Pancreas (tissue), 10 donors: ENCODE measurements at regions not wholly inside any gene's neighbourhood (a gene's known extent, or its start where the extent isn't known, plus 50 kb on each side); places are given as distances from the start of the nearest gene placed in this dataset.

Source experiments
- ATAC-seq, 4 donors: fragments of 200-7000 bp; cut with Tn5 transposase; one replicate each; pipeline versions ENCODE4 v1.8.0 to v1.9.1; 2020; ENCODE audit warnings: mild to moderate bottlenecking in 4 of 4, moderate library complexity in 4 of 4
- DNase-seq, 6 donors: peaks; one replicate each; pipeline ENCODE4 v3.0.0-alpha.2; 2020
- FAIRE-seq: peaks from 2 replicates; lab custom pipeline; 2012; peaks lifted over from hg19 to GRCh38; lab: Jason Lieb, UNC
- H3K27ac ChIP-seq, 4 donors: fragments of 200-600 bp; sonication (generic); 1 replicate in 3 of 4; 2 replicates in 1 of 4; pipeline versions ENCODE4 v1.5.0 to v1.8.0; 2020
- H3K27me3 ChIP-seq, 4 donors: fragments of 200-600 bp; one replicate each; pipeline ENCODE4 v1.8.0; 2021
- H3K36me3 ChIP-seq, 3 donors: fragments of 200-600 bp; sonication (generic) in 1 of 3; one replicate each; pipeline versions ENCODE4 v1.5.0 to v1.8.0; 2020 to 2021
- H3K4me1 ChIP-seq, 3 donors: fragments of 200-600 bp; one replicate each; pipeline ENCODE4 v1.8.0; 2021
- H3K4me3 ChIP-seq, 4 donors: fragments of 200-600 bp; sonication (generic) in 2 of 4; one replicate each; pipeline versions ENCODE4 v1.5.0 to v1.8.0; 2020 to 2021
- H3K9me3 ChIP-seq, 4 donors: fragments of 200-600 bp; one replicate each; pipeline ENCODE4 v1.8.0; 2021
- CTCF ChIP-seq, 4 donors: fragments of 200-600 bp; sonication (generic) in 3 of 4; IDR thresholded peaks; one replicate each; pipeline versions ENCODE4 v1.5.0 to v1.8.0; 2021; ENCODE audit warnings: antibody characterized with exemption in 4 of 4
- WGBS, 2 donors: extraction: QIAGEN DNeasy Blood & Tissue Kit; methylation state at CpG; one replicate each; pipeline ENCODE4 v1.1.7; 2013; 5-methylcytosine and 5-hydroxymethylcytosine counted together
- intact Hi-C, 3 donors: fragments of 100-400 bp; cut with DNase I; formaldehyde crosslinking; loops; one replicate each; pipeline versions ENCODE4 v1.11.1 to v1.14.2; 2022
- donor health status: healthy with polysubstance abuse.
- donor health status: DM: no; HTN: no; CAD: no; lungs with moderate emphysema.
- donor health status: DM: no; HTN: no; CAD: no.
- donor health status: control.
- donor health status: control.
- donor health status: Bipolar disorder and iron deficiency.
- donor health status: DM: yes; HTN: yes; CAD: no.
- donor health status: DM: no; HTN: no; CAD: no.
- donor health status: DM: no; HTN: no; CAD: no.
- donor health status: DM: yes; HTN: yes; CAD: no.

GRCh38 chr3:103342205-103342731, 907.5 kb downstream of the ZPLD1 start:
- FAIRE-seq (no peak), ATAC-seq (no peak), DNase-seq (no peak)
- Histone ChIP-seq H3K4me3 (no peak overlapping the region), H3K36me3 (no peaks in the 10 kb centered on the region), H3K27me3 (no peaks in the 10 kb centered on the region), H3K9me3 (no peaks in the 10 kb centered on the region), H3K27ac (no peak overlapping the region), H3K4me1 (no peaks in the 10 kb centered on the region)
- intact Hi-C loops = no loop called here
- WGBS, 2 donors = 41 to 44% methylated on average over 4 of the region's 4 CpGs
- no peak for TF ChIP-seq CTCF (IDR thresholded peaks at IDR 0.05)

GRCh38 chr3:103349760-103350159, 914.9 kb downstream of the ZPLD1 start:
- Histone ChIP-seq H3K27ac (no peak overlapping the region), H3K4me3 (no peak overlapping the region), H3K27me3 (no peaks in the 10 kb centered on the region), H3K36me3 (no peaks in the 10 kb centered on the region), H3K4me1 (no peaks in the 10 kb centered on the region), H3K9me3 (no peaks in the 10 kb centered on the region)
- FAIRE-seq = no peak
- ATAC-seq = no peak
- TF ChIP-seq CTCF (IDR thresholded peaks at IDR 0.05) = no peak
- no peak for DNase-seq
- intact Hi-C loops = no loop called here
- WGBS, 2 donors = 66 to 76% methylated on average over 4 of the region's 4 CpGs

- H3K4me1 ChIP-seq = no peaks in the 10 kb centered on the region
- no peak overlapping the region for H3K4me3 ChIP-seq
- 50 to 52% methylated on average over 1 of the region's 1 CpG for WGBS, 2 donors
- DNase-seq (no peak), FAIRE-seq (no peak), ATAC-seq (no peak)
- H3K27ac ChIP-seq = no peak overlapping the region
- H3K9me3 ChIP-seq = no peaks in the 10 kb centered on the region
- no peaks in the 10 kb centered on the region for H3K36me3 ChIP-seq
- TF ChIP-seq CTCF (IDR thresholded peaks at IDR 0.05) = no peak
- H3K27me3 ChIP-seq = no peaks in the 10 kb centered on the region
- intact Hi-C loops = no loop called here
Measured at GRCh38 chr3:103365467-103365866, 930.7 kb downstream of the ZPLD1 start.

GRCh38 chr3:103367481-103367880, 932.7 kb downstream of the ZPLD1 start:
- WGBS, 2 donors = 59 to 83% methylated on average over 3 of the region's 3 CpGs
- Histone ChIP-seq H3K36me3 (no peaks in the 10 kb centered on the region), H3K27me3 (no peaks in the 10 kb centered on the region), H3K4me3 (no peak overlapping the region), H3K4me1 (no peaks in the 10 kb centered on the region), H3K9me3 (no peaks in the 10 kb centered on the region), H3K27ac (no peak overlapping the region)
- intact Hi-C loops = no loop called here
- FAIRE-seq (no peak), ATAC-seq (no peak), DNase-seq (no peak)
- TF ChIP-seq CTCF (IDR thresholded peaks at IDR 0.05) = no peak

GRCh38 chr3:103371411-103371810, 936.6 kb downstream of the ZPLD1 start:
- WGBS, 2 donors = 57 to 65% methylated on average over 1 of the region's 1 CpG
- Histone ChIP-seq H3K4me3 (no peak overlapping the region), H3K36me3 (no peaks in the 10 kb centered on the region), H3K27me3 (no peaks in the 10 kb centered on the region), H3K27ac (no peak overlapping the region), H3K9me3 (no peaks in the 10 kb centered on the region), H3K4me1 (no peaks in the 10 kb centered on the region)
- no peak for TF ChIP-seq CTCF (IDR thresholded peaks at IDR 0.05)
- DNase-seq (no peak), FAIRE-seq (no peak), ATAC-seq (no peak)
- intact Hi-C loops = no loop called here
